Keratinocyte (primary cell): ENCODE measurements at regions not wholly inside any gene's neighbourhood (a gene's known extent, or its start where the extent isn't known, plus 50 kb on each side); places are given as distances from the start of the nearest gene placed in this dataset.

Experiments used
- DNase-seq: peaks from one replicate; pipeline ENCODE4 v3.0.0-alpha.2; 2011; ENCODE audit warnings: low read depth, missing footprints, low spot score
- FAIRE-seq: peaks from 2 replicates; lab custom pipeline; 2011; peaks lifted over from hg19 to GRCh38; lab: Jason Lieb, UNC
- H2AFZ ChIP-seq: 2 replicates; pipeline ENCODE4 v1.6.0; 2012; ENCODE audit warnings: low read length, control low read depth, inconsistent platforms; ENCODE audit not compliant: control insufficient read depth
- H3K27ac ChIP-seq: 2 replicates; pipeline ENCODE4 v1.5.1; 2011; ENCODE audit warnings: low read length; ENCODE audit not compliant: control insufficient read depth, insufficient read depth
- H3K27me3 ChIP-seq: 3 replicates; pipeline ENCODE4 v1.6.0; 2011; ENCODE audit warnings: low read length; ENCODE audit not compliant: control insufficient read depth, insufficient read depth; ENCODE audit errors: extremely low read depth
- H3K36me3 ChIP-seq, 2 experiments: 2 replicates in 1 of 2; 3 replicates in 1 of 2; pipeline ENCODE4 v1.5.1; 2011; ENCODE audit warnings: low read length in 2 of 2, mild to moderate bottlenecking in 1 of 2; ENCODE audit not compliant: control insufficient read depth in 2 of 2, insufficient read depth in 2 of 2; ENCODE audit errors: extremely low read depth in 1 of 2
- H3K4me1 ChIP-seq: 3 replicates; pipeline ENCODE4 v1.5.1; 2011; ENCODE audit warnings: low read length; ENCODE audit not compliant: control insufficient read depth, insufficient read depth; ENCODE audit errors: extremely low read depth
- H3K4me2 ChIP-seq: 3 replicates; pipeline ENCODE4 v1.6.0; 2011; ENCODE audit warnings: low read depth, low read length; ENCODE audit not compliant: control insufficient read depth, insufficient read depth; ENCODE audit errors: extremely low read depth
- H3K4me3 ChIP-seq, 3 experiments: fragments of 200-600 bp in 1 of 3; sonication (generic) in 1 of 3; 2 replicates in 2 of 3; 3 replicates in 1 of 3; pipeline ENCODE4 v1.5.1; 2011 to 2016; ENCODE audit warnings: low read length in 3 of 3, mild to moderate bottlenecking in 3 of 3, control low read depth in 2 of 3, inconsistent platforms in 1 of 3, low read depth in 1 of 3, mixed read lengths in 1 of 3, mixed run types in 1 of 3, moderate library complexity in 1 of 3; ENCODE audit not compliant: control insufficient read depth in 2 of 3, insufficient read depth in 2 of 3; ENCODE audit errors: extremely low read depth in 1 of 3
- H3K79me2 ChIP-seq: 2 replicates; pipeline ENCODE4 v1.6.0; 2012; ENCODE audit warnings: low read length; ENCODE audit not compliant: control insufficient read depth, insufficient read depth
- H3K9ac ChIP-seq: 3 replicates; pipeline ENCODE4 v1.6.0; 2011; ENCODE audit warnings: low read length; ENCODE audit not compliant: control insufficient read depth, insufficient read depth; ENCODE audit errors: extremely low read depth
- H3K9me1 ChIP-seq: 3 replicates; pipeline ENCODE4 v1.6.0; 2011; ENCODE audit warnings: low read length; ENCODE audit not compliant: control insufficient read depth, insufficient read depth; ENCODE audit errors: extremely low read depth
- H3K9me3 ChIP-seq: 2 replicates; pipeline ENCODE4 v1.5.1; 2012; ENCODE audit warnings: low read depth, low read length; ENCODE audit not compliant: control insufficient read depth
- H4K20me1 ChIP-seq: 3 replicates; pipeline ENCODE4 v1.6.0; 2011; ENCODE audit warnings: low read length; ENCODE audit not compliant: control insufficient read depth, insufficient read depth; ENCODE audit errors: extremely low read depth
- CTCF ChIP-seq, 3 experiments: IDR thresholded peaks in 1 of 3; conservative IDR thresholded peaks in 1 of 3; optimal IDR thresholded peaks in 1 of 3; 2 replicates in 2 of 3; 3 replicates in 1 of 3; pipeline versions ENCODE3 to v1.5.1; 2011; ENCODE audit warnings: low read length in 3 of 3, mild to moderate bottlenecking in 3 of 3, moderate library complexity in 2 of 3, control low read depth in 1 of 3, inconsistent platforms in 1 of 3; ENCODE audit not compliant: insufficient read depth in 2 of 3; ENCODE audit errors: extremely low read depth in 1 of 3
- EZH2 ChIP-seq: IDR thresholded peaks from one replicate; pipeline ENCODE4 v1.6.1; 2012; ENCODE audit warnings: inconsistent platforms, mild to moderate bottlenecking, low read length, moderate library complexity
- dilution Hi-C: fragments of 300-500 bp; cut with MboI; formaldehyde crosslinking; loops from one replicate; pipeline ENCODE4 v1.7.0; 2020; ENCODE audit warnings: low sequenced_read_pairs; ENCODE audit not compliant: extremely low pct_ligation_motif_present

GRCh38 chr4:184954482-184954881 is 63.8 kb upstream of the HELT start:
- Histone ChIP-seq H3K4me1 (peaks cover 6% of the 10 kb centered on the region), H3K9me1 (no peaks in the 10 kb centered on the region), H3K9me3 (no peaks in the 10 kb centered on the region), H3K36me3 (no peaks in the 10 kb centered on the region), H3K27me3 (peaks cover under 1% of the 10 kb centered on the region), H3K4me2 (no peak overlapping the region), H3K4me3 (no peak overlapping the region), H2AFZ (no peak overlapping the region), H3K9ac (no peak overlapping the region), H4K20me1 (no peaks in the 10 kb centered on the region), H3K27ac (no peak overlapping the region), H3K79me2 (no peaks in the 10 kb centered on the region)
- dilution Hi-C loops = no loop called here
- DNase-seq (no peak), FAIRE-seq (no peak)
- TF ChIP-seq EZH2 (no peak), CTCF (optimal IDR thresholded peaks at IDR 0.05 in 1 of 3, IDR thresholded peaks at IDR 0.05 in 1 of 3, conservative IDR thresholded peaks at IDR 0.05 in 1 of 3; ENCODE audit: extremely low read depth in 1 of 3, insufficient read depth in 2 of 3, low read length in 3 of 3) (no peak)

- dilution Hi-C loops = no loop called here
- no peaks in the 10 kb centered on the region for H3K79me2 ChIP-seq
- no peak for TF ChIP-seq CTCF (optimal IDR thresholded peaks at IDR 0.05 in 1 of 3, IDR thresholded peaks at IDR 0.05 in 1 of 3, conservative IDR thresholded peaks at IDR 0.05 in 1 of 3; ENCODE audit: extremely low read depth in 1 of 3, insufficient read depth in 2 of 3, low read length in 3 of 3)
- TF ChIP-seq EZH2 = no peak
- H3K4me2 ChIP-seq = no peak overlapping the region
- H3K4me3 ChIP-seq = no peak overlapping the region
- H2AFZ ChIP-seq = no peak overlapping the region
- no peaks in the 10 kb centered on the region for H4K20me1 ChIP-seq
- H3K9ac ChIP-seq = no peak overlapping the region
- no peak for DNase-seq
- H3K4me1 ChIP-seq = peaks cover 6% of the 10 kb centered on the region
- H3K9me3 ChIP-seq = no peaks in the 10 kb centered on the region
- H3K27me3 ChIP-seq = no peaks in the 10 kb centered on the region
- no peaks in the 10 kb centered on the region for H3K36me3 ChIP-seq
- no peak for FAIRE-seq
- H3K27ac ChIP-seq = no peak overlapping the region
- no peaks in the 10 kb centered on the region for H3K9me1 ChIP-seq
These were observed 63.2 kb upstream of the HELT start for GRCh38 chr4:184955116-184955515.
